Lower lobe of right lung (tissue), 2 donors: ENCODE measurements at regions not wholly inside any gene's neighbourhood (a gene's known extent, or its start where the extent isn't known, plus 50 kb on each side); places are given as distances from the start of the nearest gene placed in this dataset.

Source experiments
- ATAC-seq, 2 donors: fragments of 200-7000 bp; cut with Tn5 transposase; one replicate each; pipeline ENCODE4 v1.9.1; 2020 to 2022; ENCODE audit warnings: mild to moderate bottlenecking in 2 of 2, moderate library complexity in 2 of 2
- DNase-seq: peaks from one replicate; pipeline ENCODE4 v3.0.0-alpha.2; 2020
- H3K27ac ChIP-seq: fragments of 200-600 bp; one replicate; pipeline ENCODE4 v1.8.0; 2022
- H3K27me3 ChIP-seq: fragments of 200-600 bp; one replicate; pipeline ENCODE4 v1.8.0; 2022; ENCODE audit warnings: low read depth
- H3K36me3 ChIP-seq: fragments of 200-600 bp; one replicate; pipeline ENCODE4 v1.8.0; 2022; ENCODE audit warnings: mild to moderate bottlenecking
- H3K4me1 ChIP-seq: fragments of 200-600 bp; one replicate; pipeline ENCODE4 v1.8.0; 2022
- H3K4me3 ChIP-seq: fragments of 200-600 bp; one replicate; pipeline ENCODE4 v1.8.0; 2022; ENCODE audit warnings: mild to moderate bottlenecking
- H3K9me3 ChIP-seq: fragments of 200-600 bp; one replicate; pipeline ENCODE4 v1.8.0; 2022
- intact Hi-C: fragments of 100-400 bp; cut with DNase I; formaldehyde crosslinking; loops from one replicate; pipeline ENCODE4 v1.11.0; 2022
- TF ChIP-seq, protein P1 (sequence below): fragments of 200-600 bp; IDR thresholded peaks from one replicate; pipeline ENCODE4 v1.8.0; 2022; ENCODE audit warnings: antibody characterized with exemption, mild to moderate bottlenecking
- donor health status: DM: no; HTN: yes; CAD: no; lungs with severe emphysema.

DNA sequence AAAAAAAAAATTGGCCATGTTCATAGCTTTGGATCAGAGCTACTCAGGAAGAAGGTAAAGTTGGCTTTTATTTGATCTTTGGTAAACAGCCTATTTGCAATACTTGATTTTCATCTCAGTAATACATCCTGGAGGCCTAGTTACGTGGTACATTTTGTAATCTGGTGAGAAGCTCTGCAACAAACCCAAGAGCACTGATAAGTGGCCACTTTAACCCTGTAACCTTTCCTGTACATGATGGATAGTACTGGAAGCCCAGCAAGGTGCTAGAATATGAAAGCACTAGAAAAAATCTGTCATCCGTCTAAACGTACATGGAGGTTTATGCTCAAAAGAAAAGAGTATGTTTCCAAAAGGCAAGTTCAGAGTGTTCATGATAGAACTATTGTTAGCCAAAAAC, 88.3 kb upstream of the BMP2K start:
- H3K4me1 ChIP-seq, result peaks cover 8% of the 10 kb centered on the region
- no peak overlapping the region for H3K4me3 ChIP-seq
- intact Hi-C loops, result no loop called here
- H3K9me3 ChIP-seq, result no peaks in the 10 kb centered on the region
- no peaks in the 10 kb centered on the region for H3K36me3 ChIP-seq
- H3K27ac ChIP-seq, result no peak overlapping the region
- ATAC-seq (peak; percentile 55 to 74), DNase-seq (no peak)
- TF ChIP-seq, protein P1, sequence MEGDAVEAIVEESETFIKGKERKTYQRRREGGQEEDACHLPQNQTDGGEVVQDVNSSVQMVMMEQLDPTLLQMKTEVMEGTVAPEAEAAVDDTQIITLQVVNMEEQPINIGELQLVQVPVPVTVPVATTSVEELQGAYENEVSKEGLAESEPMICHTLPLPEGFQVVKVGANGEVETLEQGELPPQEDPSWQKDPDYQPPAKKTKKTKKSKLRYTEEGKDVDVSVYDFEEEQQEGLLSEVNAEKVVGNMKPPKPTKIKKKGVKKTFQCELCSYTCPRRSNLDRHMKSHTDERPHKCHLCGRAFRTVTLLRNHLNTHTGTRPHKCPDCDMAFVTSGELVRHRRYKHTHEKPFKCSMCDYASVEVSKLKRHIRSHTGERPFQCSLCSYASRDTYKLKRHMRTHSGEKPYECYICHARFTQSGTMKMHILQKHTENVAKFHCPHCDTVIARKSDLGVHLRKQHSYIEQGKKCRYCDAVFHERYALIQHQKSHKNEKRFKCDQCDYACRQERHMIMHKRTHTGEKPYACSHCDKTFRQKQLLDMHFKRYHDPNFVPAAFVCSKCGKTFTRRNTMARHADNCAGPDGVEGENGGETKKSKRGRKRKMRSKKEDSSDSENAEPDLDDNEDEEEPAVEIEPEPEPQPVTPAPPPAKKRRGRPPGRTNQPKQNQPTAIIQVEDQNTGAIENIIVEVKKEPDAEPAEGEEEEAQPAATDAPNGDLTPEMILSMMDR, result no peak
- H3K27me3 ChIP-seq, result no peaks in the 10 kb centered on the region

DNA sequence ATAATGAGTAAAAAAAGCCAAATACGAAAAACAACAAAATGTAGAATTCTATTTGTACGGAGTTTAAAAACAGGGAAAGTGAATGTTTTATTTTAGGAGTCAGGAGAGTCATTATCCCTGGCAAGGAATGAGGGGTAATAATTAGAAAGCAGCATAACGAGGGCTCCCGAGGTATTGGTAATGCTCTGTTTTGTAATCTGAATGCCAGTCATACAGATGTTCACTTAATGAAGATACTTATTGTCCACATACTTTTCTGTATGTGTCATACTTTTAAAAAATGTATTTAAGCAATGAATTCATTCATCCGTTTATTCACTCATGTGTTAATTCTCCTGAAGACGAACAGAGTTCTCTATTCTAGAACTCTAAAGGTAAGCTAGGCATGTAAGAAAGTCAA, 87.8 kb upstream of the BMP2K start:
- no peak for ATAC-seq
- Histone ChIP-seq H3K27me3 (no peaks in the 10 kb centered on the region), H3K4me1 (peaks cover 8% of the 10 kb centered on the region), H3K27ac (no peak overlapping the region), H3K36me3 (no peaks in the 10 kb centered on the region), H3K9me3 (no peaks in the 10 kb centered on the region), H3K4me3 (no peak overlapping the region)
- DNase-seq, result no peak
- intact Hi-C loops, result no loop called here
- TF ChIP-seq, protein P1, result no peak

DNA sequence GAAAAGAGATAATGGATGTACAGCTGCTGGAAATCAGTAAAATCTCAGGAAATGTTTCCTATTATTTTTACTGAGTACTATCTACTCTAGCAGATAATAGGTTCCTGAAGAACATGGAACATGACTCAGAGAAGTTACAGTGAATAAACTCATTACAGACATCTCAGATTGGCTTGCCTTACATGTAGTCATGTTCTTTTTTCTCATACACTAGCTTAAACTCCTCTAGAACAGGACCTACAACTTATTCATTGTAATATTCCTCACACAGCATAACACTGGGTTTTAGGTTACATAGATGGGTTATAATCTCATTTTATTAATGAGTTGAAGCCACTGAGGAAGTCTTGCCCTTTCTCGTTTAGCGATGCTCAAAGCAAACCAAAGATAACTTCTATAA, 86.9 kb upstream of the BMP2K start:
- TF ChIP-seq, protein P1, result no peak
- Histone ChIP-seq H3K36me3 (no peaks in the 10 kb centered on the region), H3K4me3 (no peak overlapping the region), H3K4me1 (peaks cover 3% of the 10 kb centered on the region), H3K27me3 (no peaks in the 10 kb centered on the region), H3K9me3 (no peaks in the 10 kb centered on the region), H3K27ac (no peak overlapping the region)
- DNase-seq (no peak), ATAC-seq (no peak)
- intact Hi-C loops, result no loop called here

DNA sequence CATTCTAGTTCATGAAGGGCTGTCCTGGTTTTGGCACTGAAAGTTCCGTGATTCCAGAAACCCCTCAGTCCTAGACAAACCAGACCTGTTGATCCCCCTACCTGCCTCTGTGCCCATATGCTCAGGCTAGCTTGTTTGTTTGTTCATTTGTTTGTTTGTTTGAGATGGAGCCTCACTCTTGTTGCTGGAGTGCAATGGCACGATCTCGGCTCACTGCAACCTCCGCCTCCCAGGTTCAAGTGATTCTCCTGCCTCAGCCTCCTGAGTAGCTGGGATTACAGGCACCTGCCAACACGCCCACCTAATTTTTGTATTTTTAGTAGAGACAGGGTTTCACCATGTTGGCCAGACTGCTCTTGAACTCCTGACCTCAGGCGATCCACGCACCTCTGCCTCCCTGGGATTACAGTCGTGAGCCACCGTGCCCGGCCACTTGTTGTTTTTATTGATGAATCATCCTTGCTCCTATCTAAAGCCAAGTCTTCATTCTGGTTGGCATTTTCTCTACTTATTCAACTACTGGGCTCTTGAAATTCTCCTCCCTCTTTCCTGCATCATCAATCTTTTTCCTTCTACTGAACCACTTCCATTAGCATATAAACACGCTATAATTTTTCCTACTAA, 86.3 kb upstream of the BMP2K start:
- intact Hi-C loops, result no loop called here
- no peaks in the 10 kb centered on the region for H3K9me3 ChIP-seq
- TF ChIP-seq, protein P1, result no peak
- no peaks in the 10 kb centered on the region for H3K4me1 ChIP-seq
- H3K4me3 ChIP-seq, result no peak overlapping the region
- ATAC-seq, result no peak
- no peaks in the 10 kb centered on the region for H3K36me3 ChIP-seq
- H3K27ac ChIP-seq, result no peak overlapping the region
- no peaks in the 10 kb centered on the region for H3K27me3 ChIP-seq
- no peak for DNase-seq

DNA sequence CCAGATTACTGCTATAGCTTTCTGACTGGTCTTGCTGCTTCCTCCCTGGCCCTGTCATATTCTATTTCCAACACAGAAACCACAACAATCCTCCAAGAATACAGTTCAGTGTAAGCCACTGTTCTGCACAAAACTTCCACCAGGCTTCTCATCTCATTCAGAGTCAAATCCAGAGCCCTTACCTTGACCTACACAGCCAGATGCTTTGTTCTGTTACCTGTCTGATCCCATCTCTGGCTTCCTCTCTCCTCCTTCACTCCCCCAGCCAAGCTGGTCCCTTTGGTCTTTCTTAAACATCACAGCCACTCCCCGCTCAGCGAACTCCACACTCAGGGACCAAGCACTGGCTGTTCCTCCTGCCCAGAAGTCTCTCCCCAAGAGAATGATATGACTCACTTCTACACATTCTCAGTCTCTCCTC, 84.8 kb upstream of the BMP2K start:
- DNase-seq (no peak), ATAC-seq (no peak)
- H3K4me3 ChIP-seq, result no peak overlapping the region
- TF ChIP-seq, protein P1, result no peak
- H3K36me3 ChIP-seq, result no peaks in the 10 kb centered on the region
- no peak overlapping the region for H3K27ac ChIP-seq
- H3K4me1 ChIP-seq, result no peaks in the 10 kb centered on the region
- intact Hi-C loops, result no loop called here
- H3K27me3 ChIP-seq, result no peaks in the 10 kb centered on the region
- H3K9me3 ChIP-seq, result no peaks in the 10 kb centered on the region
